PC-3 (cell line): ENCODE measurements at regions not wholly inside any gene's neighbourhood (a gene's known extent, or its start where the extent isn't known, plus 50 kb on each side); places are given as distances from the start of the nearest gene placed in this dataset.

Source experiments
- CTCF ChIP-seq: fragments of 300-600 bp; sonication (generic); conservative IDR thresholded peaks from 2 replicates; pipeline ENCODE4 v1.5.1; 2017; ENCODE audit warnings: antibody characterized with exemption, low read depth, mild to moderate bottlenecking, low read length
- EZH2 ChIP-seq: fragments of 300-600 bp; sonication (generic); IDR thresholded peaks from one replicate; pipeline ENCODE4 v1.6.1; 2017; ENCODE audit warnings: antibody characterized with exemption, mild to moderate bottlenecking, low read length; ENCODE audit not compliant: unreplicated experiment
- EZH2phosphoT487 ChIP-seq: fragments of 300-600 bp; sonication (generic); IDR thresholded peaks from 2 replicates; pipeline ENCODE4 v1.6.1; 2018; ENCODE audit warnings: mild to moderate bottlenecking, antibody characterized with exemption, low read length, borderline replicate concordance

DNA sequence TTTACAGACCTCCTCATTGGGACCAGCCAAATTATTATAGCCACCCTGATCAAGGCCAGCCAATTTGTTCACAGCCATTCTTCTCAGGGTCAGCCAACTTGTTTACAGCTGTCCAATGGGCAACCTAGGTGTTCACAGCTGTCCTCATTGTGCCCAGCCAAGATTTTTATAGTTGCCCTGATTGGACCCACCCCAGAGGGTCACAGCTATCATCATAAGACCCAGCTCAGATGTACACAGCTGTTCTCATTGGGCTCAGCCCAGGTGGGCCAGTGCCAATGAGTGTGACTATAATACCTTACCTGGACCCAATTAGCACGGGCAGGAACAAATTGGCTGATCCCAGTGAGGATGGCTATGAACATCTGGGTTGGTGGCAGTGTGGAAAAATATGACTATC lies 1151.8 kb downstream of the UQCRFS1 start:
- TF ChIP-seq CTCF: no peak
- TF ChIP-seq EZH2: no peak
- TF ChIP-seq EZH2phosphoT487: no peak
